Mesendoderm (in vitro differentiated cells): ENCODE measurements at regions not wholly inside any gene's neighbourhood (a gene's known extent, or its start where the extent isn't known, plus 50 kb on each side); places are given as distances from the start of the nearest gene placed in this dataset.
"Not testable (repeated sequence)": the region's sequence is repeated elsewhere in the genome, so short reads cannot be mapped to it uniquely, and the experiment has no call there.

Experiments used
- DNase-seq: peaks from one replicate; pipeline ENCODE4 v3.0.0; 2013
- H2AK5ac ChIP-seq: 2 replicates; pipeline ENCODE4 v1.6.1; 2013; ENCODE audit warnings: low read length, inconsistent platforms
- H2BK120ac ChIP-seq: 2 replicates; pipeline ENCODE4 v1.6.1; 2013; ENCODE audit warnings: low read depth, mild to moderate bottlenecking, low read length, moderate library complexity, mixed read lengths
- H2BK15ac ChIP-seq: replicated peaks from 2 replicates; pipeline ENCODE4 v1.6.1; 2013; ENCODE audit warnings: low read depth, mild to moderate bottlenecking, moderate library complexity
- H2BK5ac ChIP-seq: 2 replicates; pipeline ENCODE4 v1.6.1; 2013; ENCODE audit warnings: low read length, inconsistent platforms
- H3K18ac ChIP-seq: 2 replicates; pipeline ENCODE4 v1.6.1; 2013; ENCODE audit warnings: mild to moderate bottlenecking, low read length, mixed read lengths
- H3K23ac ChIP-seq: one replicate; pipeline ENCODE4 v1.6.1; 2013; ENCODE audit warnings: low read length
- H3K27ac ChIP-seq: 2 replicates; pipeline ENCODE4 v1.5.1; 2013; ENCODE audit warnings: low read depth, mild to moderate bottlenecking, inconsistent platforms, low read length, moderate library complexity
- H3K27me3 ChIP-seq: 2 replicates; pipeline ENCODE4 v1.6.1; 2013; ENCODE audit warnings: low read length, control low read depth, mild to moderate bottlenecking, inconsistent platforms; ENCODE audit not compliant: insufficient read depth, poor library complexity
- H3K36me3 ChIP-seq: 2 replicates; pipeline ENCODE4 v1.6.1; 2013; ENCODE audit warnings: low read length, inconsistent platforms; ENCODE audit not compliant: control insufficient read depth, insufficient read depth
- H3K4ac ChIP-seq: one replicate; pipeline ENCODE4 v1.6.1; 2013; ENCODE audit warnings: low read depth, mild to moderate bottlenecking, low read length, moderate library complexity
- H3K4me1 ChIP-seq: 2 replicates; pipeline ENCODE4 v1.6.1; 2013; ENCODE audit warnings: low read depth, low read length, inconsistent platforms; ENCODE audit not compliant: control insufficient read depth
- H3K4me2 ChIP-seq: 2 replicates; pipeline ENCODE4 v1.6.1; 2013; ENCODE audit warnings: low read length
- H3K4me3 ChIP-seq: 2 replicates; pipeline ENCODE4 v1.5.1; 2013; ENCODE audit warnings: mild to moderate bottlenecking, low read length
- H3K56ac ChIP-seq: one replicate; pipeline ENCODE4 v1.6.1; 2013; ENCODE audit warnings: low read length
- H3K79me1 ChIP-seq: 2 replicates; pipeline ENCODE4 v1.6.1; 2013; ENCODE audit warnings: low read length, inconsistent platforms
- H3K79me2 ChIP-seq: 2 replicates; pipeline ENCODE4 v1.6.1; 2013; ENCODE audit warnings: mild to moderate bottlenecking, low read length; ENCODE audit not compliant: control insufficient read depth, insufficient read depth
- H3K9ac ChIP-seq: 2 replicates; pipeline ENCODE4 v1.6.1; 2013; ENCODE audit warnings: low read length, inconsistent platforms
- H4K5ac ChIP-seq: one replicate; pipeline ENCODE4 v1.6.1; 2013; ENCODE audit warnings: low read length
- H4K8ac ChIP-seq: one replicate; pipeline ENCODE4 v1.6.1; 2013; ENCODE audit warnings: low read depth, mild to moderate bottlenecking, control low read depth, low read length, moderate library complexity
- WGBS: extraction: QIAGEN DNeasy Blood & Tissue Kit; methylation state at CpG from one replicate; pipeline ENCODE4 v1.1.7; 2013; ENCODE audit warnings: low lambda C conversion rate, missing lambda C conversion rate; ENCODE audit not compliant: insufficient coverage; ENCODE audit errors: extremely low coverage; 5-methylcytosine and 5-hydroxymethylcytosine counted together

DNA sequence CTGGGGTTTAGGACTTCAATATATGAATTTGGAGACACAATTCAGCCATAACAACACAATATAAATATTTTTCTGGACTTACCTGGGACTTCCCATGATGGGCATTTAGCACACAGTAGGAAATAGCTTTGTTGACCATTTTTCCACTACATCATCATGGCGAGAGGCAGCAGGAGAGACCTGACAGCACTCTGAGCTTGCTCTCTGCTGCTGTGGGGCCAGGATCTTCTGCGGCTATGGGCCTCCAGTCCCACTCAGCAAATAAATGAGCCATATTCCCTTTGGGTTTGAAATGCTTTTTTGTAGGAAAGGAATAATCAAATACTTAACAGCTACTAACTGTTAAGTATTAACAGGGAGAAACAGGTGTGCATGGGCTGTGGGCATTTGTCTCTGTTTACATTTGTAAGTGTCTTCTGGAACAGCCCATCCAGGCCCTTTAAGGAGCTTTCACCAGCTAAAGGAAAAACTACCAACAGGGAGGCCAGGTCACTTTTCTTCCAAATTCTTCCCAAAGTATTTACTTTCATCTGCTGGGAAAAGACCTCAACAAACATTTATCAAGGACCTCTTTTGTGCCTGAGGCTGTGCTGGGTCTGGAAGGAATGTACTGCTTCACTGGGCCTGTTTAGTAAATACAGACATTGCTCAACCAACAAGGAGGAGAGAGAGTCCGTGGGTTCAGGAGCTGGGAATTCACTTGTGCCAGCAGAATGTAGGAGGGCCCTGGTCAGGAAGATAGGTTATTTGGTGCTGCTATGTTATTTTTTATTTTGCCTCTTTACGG lies 133.2 kb downstream of the LRIG2 start:
- WGBS, result no CpG with 5 or more reads among the region's 4 CpGs
- Histone ChIP-seq H2AK5ac (no peak overlapping the region), H3K4ac (no peak overlapping the region), H3K56ac (no peak overlapping the region), H4K5ac (no peak overlapping the region), H3K79me1 (no peaks in the 10 kb centered on the region), H3K79me2 (no peaks in the 10 kb centered on the region), H3K4me3 (no peak overlapping the region), H3K27me3 (no peaks in the 10 kb centered on the region), H3K4me2 (no peak overlapping the region), H2BK15ac (no peak overlapping the region), H3K4me1 (peaks cover 7% of the 10 kb centered on the region), H3K23ac (no peak overlapping the region), H2BK5ac (no peak overlapping the region), H3K27ac (no peak overlapping the region), H2BK120ac (no peak overlapping the region), H4K8ac (no peak overlapping the region), H3K36me3 (no peaks in the 10 kb centered on the region), H3K18ac (no peak overlapping the region), H3K9ac (no peak overlapping the region)
- DNase-seq, result no peak

DNA sequence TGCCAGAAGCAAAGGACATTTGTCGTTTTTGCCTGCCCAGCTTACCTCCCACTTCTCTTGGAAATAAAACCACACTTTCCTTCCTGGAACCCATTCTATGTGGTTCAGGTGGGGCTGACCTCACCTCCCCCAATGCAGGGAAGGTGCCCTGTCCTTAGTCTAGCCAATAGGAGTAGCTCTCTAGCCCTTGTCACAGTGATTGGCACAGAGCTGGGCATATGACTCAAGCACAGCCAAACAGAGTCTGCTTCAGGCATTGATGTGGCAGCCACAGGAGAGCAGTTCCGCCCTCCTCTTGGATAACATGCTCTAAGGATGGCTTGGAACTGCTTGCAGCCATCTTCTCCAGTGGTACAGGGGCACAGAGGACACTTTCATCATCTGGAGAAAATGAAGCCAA lies 134.0 kb downstream of the LRIG2 start:
- no peak overlapping the region for H3K27ac ChIP-seq

DNA sequence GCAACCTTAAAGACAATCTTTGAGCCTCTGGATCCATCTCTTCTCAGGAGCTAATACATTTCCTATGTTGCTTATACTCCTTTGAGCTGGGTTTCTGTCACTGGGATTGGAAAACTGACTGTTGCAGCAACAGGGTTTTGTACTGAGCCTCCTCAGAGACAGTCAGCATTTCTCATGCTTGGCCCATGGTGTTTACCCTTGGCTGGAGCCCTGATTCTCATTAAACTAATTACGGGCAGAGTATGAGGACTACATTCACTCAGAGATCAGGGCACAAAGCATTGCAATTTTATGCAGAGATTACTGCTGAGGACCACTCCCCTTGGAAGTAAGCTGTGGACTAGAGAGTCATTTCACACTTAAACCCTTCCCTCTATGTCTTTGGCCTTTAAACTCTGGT lies 134.5 kb downstream of the LRIG2 start:
- no peak for DNase-seq
- H3K4me3 ChIP-seq, result no peak overlapping the region
- H3K79me2 ChIP-seq, result no peaks in the 10 kb centered on the region
- no peak overlapping the region for H2AK5ac ChIP-seq
- H2BK5ac ChIP-seq, result no peak overlapping the region
- H3K18ac ChIP-seq, result no peak overlapping the region
- H3K4me2 ChIP-seq, result no peak overlapping the region
- no peak overlapping the region for H3K56ac ChIP-seq
- no CpG with 5 or more reads among the region's 1 CpG for WGBS
- no peak overlapping the region for H3K9ac ChIP-seq
- H4K5ac ChIP-seq, result no peak overlapping the region
- no peak overlapping the region for H3K27ac ChIP-seq
- no peaks in the 10 kb centered on the region for H3K79me1 ChIP-seq
- no peaks in the 10 kb centered on the region for H3K27me3 ChIP-seq
- H3K36me3 ChIP-seq, result no peaks in the 10 kb centered on the region
- no peak overlapping the region for H4K8ac ChIP-seq
- H3K23ac ChIP-seq, result no peak overlapping the region
- no peak overlapping the region for H2BK120ac ChIP-seq
- no peak overlapping the region for H2BK15ac ChIP-seq
- peaks cover 14% of the 10 kb centered on the region for H3K4me1 ChIP-seq
- no peak overlapping the region for H3K4ac ChIP-seq

More for the DNA sequence above, 134.0 kb downstream of the LRIG2 start:
- Histone ChIP-seq H2BK15ac (no peak overlapping the region), H4K5ac (no peak overlapping the region), H2BK120ac (no peak overlapping the region), H3K18ac (no peak overlapping the region), H3K79me1 (no peaks in the 10 kb centered on the region), H3K27me3 (no peaks in the 10 kb centered on the region), H3K79me2 (no peaks in the 10 kb centered on the region), H3K36me3 (no peaks in the 10 kb centered on the region), H3K23ac (no peak overlapping the region), H3K4me1 (peaks cover 14% of the 10 kb centered on the region), H2AK5ac (no peak overlapping the region), H4K8ac (no peak overlapping the region), H3K4ac (no peak overlapping the region), H2BK5ac (no peak overlapping the region), H3K9ac (no peak overlapping the region), H3K4me2 (no peak overlapping the region), H3K4me3 (no peak overlapping the region), H3K56ac (no peak overlapping the region)
- no CpG with 5 or more reads among the region's 2 CpGs for WGBS
- peak; percentile 46 for DNase-seq

DNA sequence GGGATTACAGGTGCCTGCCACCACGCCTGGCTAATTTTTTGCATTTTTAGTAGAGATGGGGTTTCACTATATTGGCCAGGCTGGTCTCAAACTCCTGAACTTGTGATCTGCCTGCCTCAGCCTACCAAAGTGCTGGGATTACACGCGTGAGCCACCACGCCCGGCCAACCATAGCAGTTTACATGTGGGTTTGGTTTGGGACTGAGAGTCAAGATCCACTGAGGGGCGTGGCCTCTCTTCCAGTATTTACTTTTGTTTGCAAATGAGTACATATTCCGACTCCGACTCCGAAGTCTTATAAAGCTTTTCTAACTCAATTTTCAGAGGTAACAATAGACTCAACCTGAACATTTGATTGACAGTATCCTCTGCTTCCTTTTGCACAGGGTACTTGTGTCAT lies 135.4 kb downstream of the LRIG2 start:
- H3K79me2 ChIP-seq, H3K4me2 ChIP-seq, H3K36me3 ChIP-seq, H2BK15ac ChIP-seq, H3K4ac ChIP-seq, H4K5ac ChIP-seq, H3K18ac ChIP-seq, H3K4me3 ChIP-seq, H3K56ac ChIP-seq, H3K27me3 ChIP-seq, H3K27ac ChIP-seq, H3K79me1 ChIP-seq, DNase-seq, H3K9ac ChIP-seq, H3K23ac ChIP-seq, H4K8ac ChIP-seq, H2BK5ac ChIP-seq, H2BK120ac ChIP-seq, H2AK5ac ChIP-seq: not testable (repeated sequence)
- no CpG with 5 or more reads among the region's 9 CpGs for WGBS
- H3K4me1 ChIP-seq, result peaks cover 14% of the 10 kb centered on the region

DNA sequence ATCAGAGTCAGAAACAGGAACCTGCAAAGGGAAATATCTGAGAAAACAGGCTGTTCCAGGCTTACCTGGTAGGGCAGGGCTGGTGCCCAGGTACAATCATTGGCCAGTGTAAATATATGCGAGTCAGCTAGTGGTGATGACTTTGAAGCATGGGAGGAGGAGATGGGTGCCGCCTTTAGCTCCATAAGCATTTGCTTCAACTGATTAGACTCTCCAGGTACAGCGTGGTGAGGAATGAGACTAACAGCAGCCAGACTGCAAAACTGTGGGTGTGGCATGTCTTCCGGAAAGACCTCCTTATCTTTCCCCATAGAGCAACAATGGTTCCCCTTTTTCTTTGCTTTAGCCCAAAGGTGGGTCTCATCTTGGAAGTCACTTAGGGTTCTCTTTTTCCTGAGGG lies 137.2 kb downstream of the LRIG2 start:
- Histone ChIP-seq H3K9ac (no peak overlapping the region), H3K79me2 (no peaks in the 10 kb centered on the region), H2AK5ac (no peak overlapping the region), H3K4me2 (no peak overlapping the region), H4K8ac (no peak overlapping the region), H3K36me3 (no peaks in the 10 kb centered on the region), H3K4me1 (peaks cover 14% of the 10 kb centered on the region), H3K56ac (no peak overlapping the region), H3K18ac (no peak overlapping the region), H3K79me1 (no peaks in the 10 kb centered on the region), H4K5ac (no peak overlapping the region), H3K27me3 (no peaks in the 10 kb centered on the region), H3K4ac (no peak overlapping the region), H2BK5ac (no peak overlapping the region), H2BK15ac (no peak overlapping the region), H3K27ac (no peak overlapping the region), H2BK120ac (no peak overlapping the region), H3K4me3 (no peak overlapping the region), H3K23ac (no peak overlapping the region)
- no peak for DNase-seq
- WGBS, result no CpG with 5 or more reads among the region's 4 CpGs

DNA sequence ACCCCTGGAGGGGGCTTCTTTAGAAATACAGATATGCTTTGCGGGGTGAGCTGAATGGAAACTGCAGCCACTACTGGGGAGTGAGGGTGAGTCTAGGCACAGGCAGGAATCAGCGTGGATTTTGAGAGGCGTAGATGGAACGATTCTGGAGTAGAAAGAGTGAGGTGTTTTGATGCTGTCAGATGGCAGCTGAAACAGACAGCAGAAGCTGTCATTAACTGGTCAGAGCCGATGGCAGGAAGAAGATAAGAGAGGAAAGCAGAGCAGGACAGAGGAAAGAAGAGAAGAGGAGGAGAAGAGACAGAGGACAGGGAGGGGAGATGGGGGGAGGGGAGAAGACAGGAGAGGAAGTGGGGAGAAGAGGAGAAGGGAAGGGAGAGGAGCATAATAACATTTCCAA lies 138.5 kb downstream of the LRIG2 start:
- Histone ChIP-seq H4K8ac (no peak overlapping the region), H4K5ac (no peak overlapping the region), H2BK15ac (no peak overlapping the region), H2BK5ac (peak overlapping the region; percentile 21), H3K27me3 (no peaks in the 10 kb centered on the region), H3K36me3 (no peaks in the 10 kb centered on the region), H3K4me1 (peaks cover 14% of the 10 kb centered on the region), H3K23ac (no peak overlapping the region), H3K4ac (no peak overlapping the region), H3K4me3 (no peak overlapping the region), H2BK120ac (no peak overlapping the region), H3K9ac (no peak overlapping the region), H3K27ac (no peak overlapping the region), H3K79me1 (no peaks in the 10 kb centered on the region), H3K56ac (peak overlapping the region; percentile 53), H3K79me2 (no peaks in the 10 kb centered on the region), H2AK5ac (no peak overlapping the region), H3K18ac (no peak overlapping the region), H3K4me2 (no peak overlapping the region)
- DNase-seq, result no peak
- no CpG with 5 or more reads among the region's 5 CpGs for WGBS
